ENCODE measurements at regions not wholly inside any gene's neighbourhood (a gene's known extent, or its start where the extent isn't known, plus 50 kb on each side); places are given as distances from the start of the nearest gene placed in this dataset.

DNA sequence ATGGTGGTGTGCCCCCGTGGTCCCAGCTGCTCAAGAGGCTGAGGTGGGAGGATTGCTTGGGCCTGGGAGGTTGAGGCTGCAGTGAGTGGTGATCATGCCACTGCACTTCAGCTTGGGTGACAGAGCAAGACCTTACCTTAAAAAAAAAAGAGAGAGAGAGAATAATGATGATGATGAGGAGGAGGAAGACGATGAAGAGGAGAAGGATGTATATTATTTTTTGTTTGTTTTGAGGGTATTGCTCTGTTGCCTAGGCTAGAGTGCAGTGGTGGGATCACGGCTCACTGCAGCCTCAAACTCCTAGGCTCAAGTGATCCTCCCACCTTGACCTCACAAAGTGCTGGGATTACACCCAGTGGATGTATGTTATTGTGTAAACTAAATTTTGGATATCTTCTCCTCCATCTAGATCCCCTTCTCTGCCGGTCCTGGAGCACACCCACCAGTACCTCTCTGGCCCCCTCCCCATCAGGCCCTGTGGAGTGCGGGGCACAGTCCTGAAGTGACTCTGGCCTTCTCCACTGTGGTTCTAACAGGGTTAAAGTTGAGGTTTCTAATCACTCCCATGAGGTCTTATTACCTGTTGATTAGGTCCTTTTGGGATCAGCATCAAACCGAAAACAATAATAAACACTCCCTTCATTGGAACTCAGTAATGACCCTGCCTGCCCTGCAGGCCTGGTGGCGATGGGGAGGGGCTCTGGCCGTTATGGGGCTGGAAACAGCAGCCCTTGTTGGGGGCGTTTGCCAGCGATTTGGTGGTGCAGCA, 60.5 kb upstream of the ZFHX3 start:
- TF ChIP-seq, protein P1, sequence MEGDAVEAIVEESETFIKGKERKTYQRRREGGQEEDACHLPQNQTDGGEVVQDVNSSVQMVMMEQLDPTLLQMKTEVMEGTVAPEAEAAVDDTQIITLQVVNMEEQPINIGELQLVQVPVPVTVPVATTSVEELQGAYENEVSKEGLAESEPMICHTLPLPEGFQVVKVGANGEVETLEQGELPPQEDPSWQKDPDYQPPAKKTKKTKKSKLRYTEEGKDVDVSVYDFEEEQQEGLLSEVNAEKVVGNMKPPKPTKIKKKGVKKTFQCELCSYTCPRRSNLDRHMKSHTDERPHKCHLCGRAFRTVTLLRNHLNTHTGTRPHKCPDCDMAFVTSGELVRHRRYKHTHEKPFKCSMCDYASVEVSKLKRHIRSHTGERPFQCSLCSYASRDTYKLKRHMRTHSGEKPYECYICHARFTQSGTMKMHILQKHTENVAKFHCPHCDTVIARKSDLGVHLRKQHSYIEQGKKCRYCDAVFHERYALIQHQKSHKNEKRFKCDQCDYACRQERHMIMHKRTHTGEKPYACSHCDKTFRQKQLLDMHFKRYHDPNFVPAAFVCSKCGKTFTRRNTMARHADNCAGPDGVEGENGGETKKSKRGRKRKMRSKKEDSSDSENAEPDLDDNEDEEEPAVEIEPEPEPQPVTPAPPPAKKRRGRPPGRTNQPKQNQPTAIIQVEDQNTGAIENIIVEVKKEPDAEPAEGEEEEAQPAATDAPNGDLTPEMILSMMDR (IDR thresholded peaks at IDR 0.05), result no peak
- no peak for TF ChIP-seq POLR2A (IDR thresholded peaks at IDR 0.05)

Data from tibial nerve (tissue), 3 donors.